GM19324 (cell line): ENCODE measurements at regions not wholly inside any gene's neighbourhood (a gene's known extent, or its start where the extent isn't known, plus 50 kb on each side); places are given as distances from the start of the nearest gene placed in this dataset.

Experiments used
- ATAC-seq: cut with Tn5 transposase; IDR thresholded peaks from one replicate; pipeline ENCODE4 v1.9.1; 2021; ENCODE audit warnings: mild to moderate bottlenecking, moderate library complexity; ENCODE audit not compliant: unreplicated experiment, low FRiP score

- ATAC-seq: no peak
Observed at GRCh38 chr16:82421851-82422250, 204.9 kb upstream of the CDH13 start.

DNA sequence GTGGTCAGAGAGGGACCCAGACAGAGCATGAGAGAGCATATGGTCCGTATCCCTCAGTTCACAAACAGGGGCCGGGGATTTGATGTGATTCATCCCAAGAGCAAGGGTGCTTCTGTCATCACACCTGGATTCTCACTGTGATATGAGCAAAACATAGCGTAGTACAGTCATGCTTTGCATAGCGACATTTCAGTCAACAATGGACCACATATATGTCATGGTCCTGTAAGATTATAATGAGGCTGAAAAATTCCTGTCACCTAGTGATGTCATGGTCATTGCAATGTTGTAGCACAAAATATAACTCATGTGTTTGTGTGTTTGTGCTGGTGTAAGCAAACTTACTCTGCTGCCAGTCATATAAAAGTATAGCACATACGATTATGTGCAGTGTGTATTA is 207.4 kb upstream of the CDH13 start:
- ATAC-seq: no peak

DNA sequence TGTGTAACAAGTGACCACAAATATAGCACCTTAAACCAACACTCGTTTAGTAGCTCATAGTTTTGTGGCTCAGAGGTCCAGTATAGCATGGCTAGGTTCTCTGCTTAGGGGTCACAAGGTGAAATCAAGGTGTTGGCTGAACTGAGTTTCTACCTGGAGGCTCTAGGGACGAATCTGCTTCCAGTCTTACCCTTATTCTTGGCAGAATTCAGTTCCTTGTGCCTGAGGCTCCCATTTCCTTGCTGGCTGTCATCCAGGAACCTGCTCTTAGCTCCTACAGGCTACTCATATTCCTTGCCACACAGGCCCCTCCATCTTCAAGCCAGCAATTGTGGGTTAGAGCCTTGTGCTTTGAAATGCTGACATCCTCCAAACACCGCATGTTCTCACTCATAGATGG is 212.3 kb upstream of the CDH13 start:
- ATAC-seq: no peak

GRCh38 chr16:82412770-82413169 is 214.0 kb upstream of the CDH13 start:
- no peak for ATAC-seq

DNA sequence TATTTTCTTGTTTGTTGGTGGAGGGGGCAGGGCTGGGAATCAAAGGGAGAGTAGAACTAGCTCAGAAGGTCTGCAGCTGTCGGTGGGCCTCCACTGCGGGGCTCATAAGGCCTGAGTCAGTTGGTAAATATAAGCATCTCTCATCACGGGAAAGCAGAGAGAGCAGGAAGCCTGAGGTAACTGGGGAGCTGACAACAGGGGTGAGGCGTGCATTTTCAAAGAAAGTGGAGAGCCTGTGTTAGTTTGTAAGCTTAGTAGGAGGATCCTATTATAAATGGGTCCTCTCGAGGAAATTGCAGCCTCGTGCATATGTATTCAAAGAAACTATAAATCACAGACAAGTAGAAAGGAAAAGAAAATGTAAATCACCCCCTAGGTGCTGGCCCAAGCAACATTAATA is 221.0 kb upstream of the CDH13 start:
- no peak for ATAC-seq

GRCh38 chr16:82404586-82405315 is 222.0 kb upstream of the CDH13 start:
- ATAC-seq: no peak

- no peak for ATAC-seq
Observed at GRCh38 chr16:82402665-82403218, 224.0 kb upstream of the CDH13 start.

GRCh38 chr16:82400046-82400445 is 226.7 kb upstream of the CDH13 start:
- no peak for ATAC-seq

GRCh38 chr16:82396509-82396908 is 226.5 kb upstream of the MPHOSPH6 start:
- ATAC-seq: no peak

DNA sequence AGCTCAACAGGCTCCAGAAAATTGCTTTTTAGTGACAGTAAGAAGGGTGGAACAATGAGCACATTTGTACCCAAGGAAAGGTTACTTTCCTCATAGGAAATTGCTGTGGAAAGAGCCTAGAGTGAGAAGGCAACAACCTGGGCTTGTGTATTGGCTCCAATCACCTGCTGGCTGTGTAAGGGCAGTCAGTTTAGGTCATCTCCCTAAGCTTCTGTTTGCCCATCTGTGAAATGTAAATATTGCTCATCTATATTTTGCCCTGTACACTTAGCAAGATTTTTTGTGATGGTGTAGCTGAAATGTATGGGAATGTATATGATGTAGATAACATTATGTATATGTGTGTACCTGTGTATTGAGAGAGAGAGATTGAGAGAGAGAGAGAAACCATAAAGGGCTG is 225.2 kb upstream of the MPHOSPH6 start:
- no peak for ATAC-seq

GRCh38 chr16:82391690-82392089 is 221.7 kb upstream of the MPHOSPH6 start:
- no peak for ATAC-seq

- ATAC-seq: no peak
Observed at GRCh38 chr16:82389956-82390650, 220.1 kb upstream of the MPHOSPH6 start.

GRCh38 chr16:82386761-82387160 is 216.7 kb upstream of the MPHOSPH6 start:
- ATAC-seq: no peak

- ATAC-seq: no peak
Observed at GRCh38 chr16:82384949-82385348, 214.9 kb upstream of the MPHOSPH6 start.

- ATAC-seq: no peak
Observed at GRCh38 chr16:82384017-82384416, 214.0 kb upstream of the MPHOSPH6 start.

- no peak for ATAC-seq
Observed at GRCh38 chr16:82382521-82382920, 212.5 kb upstream of the MPHOSPH6 start.

DNA sequence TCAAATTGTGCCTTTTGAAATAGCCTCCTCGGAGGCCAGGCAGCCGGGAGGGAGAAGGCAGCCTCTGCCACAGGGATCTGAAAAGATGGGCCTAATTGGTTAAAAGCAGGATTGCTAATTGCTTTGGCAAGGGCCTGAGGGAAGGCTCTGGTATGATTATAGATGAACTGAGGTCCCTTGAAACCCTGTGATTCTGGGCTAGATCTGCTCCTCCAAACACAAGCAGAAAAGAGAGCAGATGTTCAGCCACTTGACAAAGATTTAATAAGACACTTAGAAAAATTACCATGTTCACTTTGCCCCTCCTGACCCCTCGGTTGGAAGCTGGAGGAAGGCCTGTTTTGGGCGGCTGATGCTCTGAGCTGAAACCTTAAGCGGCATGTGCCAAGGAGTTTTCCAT is 209.5 kb upstream of the MPHOSPH6 start:
- no peak for ATAC-seq

DNA sequence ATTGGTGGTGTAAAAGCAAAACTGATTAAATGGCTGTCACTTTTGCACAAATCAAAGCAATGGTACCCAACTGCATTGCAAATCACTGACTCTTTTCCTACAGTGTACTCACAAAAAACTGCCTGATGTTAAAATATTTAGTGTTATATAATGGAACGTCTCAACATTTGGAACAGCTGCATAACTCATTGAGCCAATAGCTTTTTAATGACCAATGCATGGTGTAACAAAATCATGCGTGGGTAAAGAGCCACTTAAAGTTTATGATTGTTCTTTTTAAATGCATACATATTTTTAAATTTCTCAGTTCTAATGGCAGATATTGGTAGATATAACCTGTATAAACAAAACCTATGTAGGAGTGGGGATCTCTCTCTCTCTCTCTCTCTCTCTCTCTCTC is 204.0 kb upstream of the MPHOSPH6 start:
- no peak for ATAC-seq

DNA sequence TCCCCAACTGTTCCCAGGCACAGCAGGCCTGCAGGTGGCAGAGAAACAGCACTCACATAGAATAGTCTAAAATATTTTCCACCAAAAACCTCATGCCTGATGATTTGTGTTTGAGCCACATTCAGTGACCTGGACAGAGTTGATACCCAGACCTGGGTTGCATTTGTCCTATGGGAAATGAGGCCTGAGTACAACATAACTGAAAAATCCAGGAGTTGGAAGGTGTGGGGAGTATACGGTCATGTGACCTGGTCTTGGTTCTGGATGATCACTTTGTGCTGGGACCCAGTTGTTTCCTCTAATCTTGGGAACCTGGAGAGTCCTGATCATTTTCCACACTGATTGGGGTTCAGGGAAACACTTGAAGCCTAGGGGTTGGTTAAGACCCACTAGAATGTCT is 200.3 kb upstream of the MPHOSPH6 start:
- ATAC-seq: no peak

DNA sequence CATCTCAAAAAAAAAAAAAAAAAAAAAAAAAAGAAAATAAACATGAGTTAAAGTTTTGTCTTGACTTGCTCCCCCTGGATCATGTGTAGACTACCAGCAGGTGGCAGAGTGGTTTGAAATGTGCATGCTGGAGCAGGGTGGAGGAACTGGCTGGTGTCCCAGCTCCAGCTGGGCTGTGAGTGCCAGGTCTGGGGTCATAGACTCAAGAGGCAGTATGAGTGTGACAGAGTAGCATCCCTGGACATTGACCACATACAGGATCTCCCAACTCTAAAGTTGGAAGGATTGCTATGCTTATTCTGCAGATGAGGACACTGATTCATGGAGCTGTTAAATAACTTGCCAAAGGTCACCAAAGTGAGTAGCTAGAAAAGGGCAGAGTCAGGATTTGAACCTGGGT is 198.0 kb upstream of the MPHOSPH6 start:
- ATAC-seq: no peak

DNA sequence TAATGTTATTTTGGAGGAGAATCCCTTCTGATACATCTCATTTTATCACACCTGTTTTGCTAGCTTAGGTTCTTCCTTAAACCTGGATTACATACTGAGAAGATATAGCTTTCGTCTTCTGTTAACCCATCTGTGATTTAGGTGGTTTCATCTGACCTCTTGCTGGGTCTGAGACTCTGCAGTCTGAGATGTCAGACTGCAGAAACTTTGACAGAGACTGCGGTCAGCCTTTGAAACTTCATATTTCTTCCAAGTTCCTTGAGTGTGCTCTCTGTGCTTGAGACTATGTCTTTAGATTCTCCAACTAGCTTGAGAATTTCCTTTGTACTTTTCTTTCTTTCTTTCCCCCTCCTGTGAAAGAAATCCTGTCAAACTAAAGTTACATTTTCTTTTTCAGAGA is 196.4 kb upstream of the MPHOSPH6 start:
- no peak for ATAC-seq

DNA sequence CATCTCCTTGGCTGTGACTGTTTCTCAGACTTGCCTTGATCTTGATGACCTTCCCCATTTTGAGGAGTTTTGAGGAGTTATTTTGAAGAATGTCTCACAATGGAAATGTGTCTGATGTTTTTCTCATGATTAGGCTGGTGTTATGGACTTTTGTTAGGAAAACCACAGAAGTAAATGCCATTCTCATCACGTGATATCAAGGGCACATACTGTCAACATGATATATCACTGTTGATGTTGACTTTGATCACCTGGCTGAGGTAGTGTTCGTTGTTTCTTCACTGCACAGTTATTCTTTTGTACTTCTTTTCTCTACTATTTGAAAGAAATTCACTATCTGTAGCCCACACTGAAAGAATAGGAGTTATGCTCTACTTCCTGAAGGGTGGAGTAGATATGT is 194.7 kb upstream of the MPHOSPH6 start:
- no peak for ATAC-seq
